ENCODE measurements at regions not wholly inside any gene's neighbourhood (a gene's known extent, or its start where the extent isn't known, plus 50 kb on each side); places are given as distances from the start of the nearest gene placed in this dataset.

DNA sequence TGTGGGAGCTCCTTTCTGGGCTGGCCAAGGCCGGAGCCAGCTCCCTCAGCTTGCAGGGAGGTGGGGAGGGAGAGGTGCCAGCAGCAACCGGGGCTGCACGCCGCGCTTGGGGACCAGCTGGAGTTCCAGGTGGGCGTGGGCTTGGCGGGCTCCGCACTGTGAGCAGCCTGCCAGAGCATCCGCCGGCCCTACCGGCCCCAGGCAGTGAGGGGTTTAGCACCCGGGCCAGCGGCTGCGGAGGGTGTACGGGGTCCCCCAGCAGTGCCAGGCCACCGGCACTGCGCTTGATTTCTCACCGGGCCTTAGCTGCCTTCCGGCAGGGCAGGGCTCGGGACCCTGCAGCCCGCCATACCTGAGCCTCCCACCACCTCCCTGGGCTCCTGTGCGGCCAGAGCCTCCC lies 651.0 kb upstream of the ARPP21 start:
- Histone ChIP-seq H3K4ac (ENCODE audit: low read depth, low read length) (no peak overlapping the region), H2AFZ (ENCODE audit: insufficient read depth, low read length, poor library complexity) (no peak overlapping the region), H3K9ac (ENCODE audit: low read length) (no peak overlapping the region), H3K18ac (ENCODE audit: low read length) (no peak overlapping the region), H3K79me1 (ENCODE audit: low read length) (no peaks in the 10 kb centered on the region), H4K91ac (ENCODE audit: low read depth, low read length) (no peak overlapping the region), H3K4me3 (ENCODE audit: low read depth, low read length) (no peak overlapping the region), H2BK12ac (ENCODE audit: low read length) (no peak overlapping the region), H3K4me1 (ENCODE audit: control insufficient read depth in 1 of 2, insufficient read depth in 2 of 2, low read length in 2 of 2) (no peaks in the 10 kb centered on the region), H3K14ac (ENCODE audit: low read length) (no peak overlapping the region), H3K23ac (ENCODE audit: low read length) (no peak overlapping the region), H2BK5ac (ENCODE audit: low read depth, low read length, poor library complexity) (no peak overlapping the region), H4K12ac (ENCODE audit: low read depth, low read length) (no peak overlapping the region), H3K9me3 (ENCODE audit: insufficient read depth, low read depth, low read length) (no peaks in the 10 kb centered on the region), H2BK120ac (ENCODE audit: insufficient read depth, low read length, poor library complexity) (no peak overlapping the region), H2AK5ac (ENCODE audit: low read length) (no peak overlapping the region), H3K27ac (ENCODE audit: low read depth, low read length) (no peak overlapping the region), H3K27me3 (ENCODE audit: insufficient read depth, low read length) (no peaks in the 10 kb centered on the region), H3K79me2 (ENCODE audit: control insufficient read depth, insufficient read depth, low read length, poor library complexity) (no peaks in the 10 kb centered on the region), H3K4me2 (ENCODE audit: low read length) (no peak overlapping the region), H3K36me3 (ENCODE audit: control insufficient read depth in 1 of 2, insufficient read depth in 2 of 2, low read length in 2 of 2) (no peaks in the 10 kb centered on the region), H4K8ac (ENCODE audit: low read depth, low read length) (no peak overlapping the region)
- DNase-seq = no peak
- WGBS (ENCODE audit: extremely low coverage, insufficient coverage, insufficient read length) = no CpG with 5 or more reads among the region's 22 CpGs

- no peak overlapping the region for H2BK120ac ChIP-seq (ENCODE audit: insufficient read depth, low read length, poor library complexity)
Observed at GRCh38 chr3:34995796-34996430, 643.4 kb upstream of the ARPP21 start.

GRCh38 chr3:34998902-34999301 lies 640.4 kb upstream of the ARPP21 start:
- WGBS (ENCODE audit: extremely low coverage, insufficient coverage, insufficient read length) = no CpG with 5 or more reads among the region's 2 CpGs
- H3K79me2 ChIP-seq (ENCODE audit: control insufficient read depth, insufficient read depth, low read length, poor library complexity) = no peaks in the 10 kb centered on the region
- no peak overlapping the region for H4K12ac ChIP-seq (ENCODE audit: low read depth, low read length)

More at GRCh38 chr3:34995796-34996430, 643.4 kb upstream of the ARPP21 start:
- peak in 1 of 2 donors; percentile 81 for DNase-seq
- H2AFZ ChIP-seq (ENCODE audit: insufficient read depth, low read length, poor library complexity) = no peak overlapping the region
- no peak overlapping the region for H3K27ac ChIP-seq (ENCODE audit: low read depth, low read length)
- H3K9ac ChIP-seq (ENCODE audit: low read length) = no peak overlapping the region
- no peaks in the 10 kb centered on the region for H3K27me3 ChIP-seq (ENCODE audit: insufficient read depth, low read length)
- H3K4me1 ChIP-seq (ENCODE audit: control insufficient read depth in 1 of 2, insufficient read depth in 2 of 2, low read length in 2 of 2) = no peaks in the 10 kb centered on the region
- whole genome bisulfite sequencing (ENCODE audit: extremely low coverage, insufficient coverage, insufficient read length) = no CpG with 5 or more reads among the region's 2 CpGs
- H3K14ac ChIP-seq (ENCODE audit: low read length) = no peak overlapping the region
- H3K23ac ChIP-seq (ENCODE audit: low read length) = no peak overlapping the region
- no peak overlapping the region for H4K8ac ChIP-seq (ENCODE audit: low read depth, low read length)
- no peak overlapping the region for H2BK12ac ChIP-seq (ENCODE audit: low read length)
- H3K4me3 ChIP-seq (ENCODE audit: low read depth, low read length) = no peak overlapping the region
- H2AK5ac ChIP-seq (ENCODE audit: low read length) = no peak overlapping the region
- no peaks in the 10 kb centered on the region for H3K79me1 ChIP-seq (ENCODE audit: low read length)
- H3K4me2 ChIP-seq (ENCODE audit: low read length) = no peak overlapping the region
- no peaks in the 10 kb centered on the region for H3K9me3 ChIP-seq (ENCODE audit: insufficient read depth, low read depth, low read length)
- H3K18ac ChIP-seq (ENCODE audit: low read length) = no peak overlapping the region
- no peaks in the 10 kb centered on the region for H3K36me3 ChIP-seq (ENCODE audit: control insufficient read depth in 1 of 2, insufficient read depth in 2 of 2, low read length in 2 of 2)
- no peak overlapping the region for H3K4ac ChIP-seq (ENCODE audit: low read depth, low read length)
- H2BK5ac ChIP-seq (ENCODE audit: low read depth, low read length, poor library complexity) = no peak overlapping the region
- no peak overlapping the region for H4K12ac ChIP-seq (ENCODE audit: low read depth, low read length)
- no peaks in the 10 kb centered on the region for H3K79me2 ChIP-seq (ENCODE audit: control insufficient read depth, insufficient read depth, low read length, poor library complexity)
- H4K91ac ChIP-seq (ENCODE audit: low read depth, low read length) = no peak overlapping the region

DNA sequence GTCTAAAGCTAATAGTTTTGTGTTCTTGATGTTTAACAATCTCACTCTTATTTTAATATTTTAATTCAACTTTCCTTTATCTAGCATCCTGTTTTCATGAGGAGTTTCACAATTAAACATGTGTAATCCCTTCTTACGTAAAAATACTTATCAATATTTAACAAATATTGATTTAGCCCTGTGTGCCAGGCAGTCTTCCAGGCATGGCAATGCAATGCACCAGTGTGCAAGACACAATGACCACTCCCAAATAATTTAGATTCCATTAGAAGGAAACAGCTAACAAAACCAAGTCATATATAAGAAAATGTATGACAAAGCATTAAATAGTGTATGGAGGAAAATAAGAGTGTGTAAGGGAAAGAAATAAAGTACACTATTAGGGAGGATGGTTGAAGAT lies 627.1 kb upstream of the ARPP21 start:
- H2AK5ac ChIP-seq (ENCODE audit: low read length) = no peak overlapping the region
- H2BK12ac ChIP-seq (ENCODE audit: low read length) = no peak overlapping the region
- H3K4me3 ChIP-seq (ENCODE audit: low read depth, low read length) = no peak overlapping the region
- H3K4ac ChIP-seq (ENCODE audit: low read depth, low read length) = no peak overlapping the region
- H3K9ac ChIP-seq (ENCODE audit: low read length) = no peak overlapping the region
- no peak overlapping the region for H3K27ac ChIP-seq (ENCODE audit: low read depth, low read length)
- no peak overlapping the region for H2BK120ac ChIP-seq (ENCODE audit: insufficient read depth, low read length, poor library complexity)
- H4K91ac ChIP-seq (ENCODE audit: low read depth, low read length) = no peak overlapping the region
- H4K12ac ChIP-seq (ENCODE audit: low read depth, low read length) = no peak overlapping the region
- DNase-seq = no peak
- H3K79me1 ChIP-seq (ENCODE audit: low read length) = no peaks in the 10 kb centered on the region
- no peak overlapping the region for H3K18ac ChIP-seq (ENCODE audit: low read length)
- H3K27me3 ChIP-seq (ENCODE audit: insufficient read depth, low read length) = no peaks in the 10 kb centered on the region
- no peak overlapping the region for H2AFZ ChIP-seq (ENCODE audit: insufficient read depth, low read length, poor library complexity)
- no peak overlapping the region for H3K14ac ChIP-seq (ENCODE audit: low read length)
- no peak overlapping the region for H4K8ac ChIP-seq (ENCODE audit: low read depth, low read length)
- no peak overlapping the region for H3K4me2 ChIP-seq (ENCODE audit: low read length)
- no peaks in the 10 kb centered on the region for H3K4me1 ChIP-seq (ENCODE audit: control insufficient read depth in 1 of 2, insufficient read depth in 2 of 2, low read length in 2 of 2)
- no peaks in the 10 kb centered on the region for H3K79me2 ChIP-seq (ENCODE audit: control insufficient read depth, insufficient read depth, low read length, poor library complexity)
- H3K36me3 ChIP-seq (ENCODE audit: control insufficient read depth in 1 of 2, insufficient read depth in 2 of 2, low read length in 2 of 2) = no peaks in the 10 kb centered on the region
- H3K9me3 ChIP-seq (ENCODE audit: insufficient read depth, low read depth, low read length) = no peaks in the 10 kb centered on the region
- no peak overlapping the region for H3K23ac ChIP-seq (ENCODE audit: low read length)
- no peak overlapping the region for H2BK5ac ChIP-seq (ENCODE audit: low read depth, low read length, poor library complexity)
- WGBS (ENCODE audit: extremely low coverage, insufficient coverage, insufficient read length) = no CpG with 5 or more reads among the region's 1 CpG

More at GRCh38 chr3:34998902-34999301, 640.4 kb upstream of the ARPP21 start:
- Histone ChIP-seq H2BK120ac (ENCODE audit: insufficient read depth, low read length, poor library complexity) (no peak overlapping the region), H3K18ac (ENCODE audit: low read length) (no peak overlapping the region), H2AK5ac (ENCODE audit: low read length) (no peak overlapping the region), H3K4me2 (ENCODE audit: low read length) (no peak overlapping the region), H4K91ac (ENCODE audit: low read depth, low read length) (no peak overlapping the region), H2BK5ac (ENCODE audit: low read depth, low read length, poor library complexity) (no peak overlapping the region), H3K4me3 (ENCODE audit: low read depth, low read length) (no peak overlapping the region), H3K4ac (ENCODE audit: low read depth, low read length) (no peak overlapping the region), H3K27me3 (ENCODE audit: insufficient read depth, low read length) (no peaks in the 10 kb centered on the region), H3K9ac (ENCODE audit: low read length) (no peak overlapping the region), H3K79me1 (ENCODE audit: low read length) (no peaks in the 10 kb centered on the region), H4K8ac (ENCODE audit: low read depth, low read length) (no peak overlapping the region), H3K23ac (ENCODE audit: low read length) (no peak overlapping the region), H2BK12ac (ENCODE audit: low read length) (no peak overlapping the region), H3K9me3 (ENCODE audit: insufficient read depth, low read depth, low read length) (no peaks in the 10 kb centered on the region), H3K4me1 (ENCODE audit: control insufficient read depth in 1 of 2, insufficient read depth in 2 of 2, low read length in 2 of 2) (no peaks in the 10 kb centered on the region), H3K36me3 (ENCODE audit: control insufficient read depth in 1 of 2, insufficient read depth in 2 of 2, low read length in 2 of 2) (no peaks in the 10 kb centered on the region), H3K27ac (ENCODE audit: low read depth, low read length) (no peak overlapping the region), H2AFZ (ENCODE audit: insufficient read depth, low read length, poor library complexity) (no peak overlapping the region), H3K14ac (ENCODE audit: low read length) (no peak overlapping the region)
- DNase-seq = no peak

Measured in trophoblast cell (in vitro differentiated cells and primary cell).